Heart right ventricle (tissue), 16 donors: ENCODE measurements at regions not wholly inside any gene's neighbourhood (a gene's known extent, or its start where the extent isn't known, plus 50 kb on each side); places are given as distances from the start of the nearest gene placed in this dataset.

Experiments
- ATAC-seq, 8 donors: fragments of 200-7000 bp; cut with Tn5 transposase; one replicate each; pipeline ENCODE4 v1.9.1; 2020; ENCODE audit warnings: mild to moderate bottlenecking in 8 of 8, moderate library complexity in 8 of 8, moderate number of reproducible peaks in 1 of 8
- DNase-seq, 2 donors: peaks; one replicate each; pipeline ENCODE4 v3.0.0-alpha.2; 2020
- H3K27ac ChIP-seq, 10 donors: fragments of 200-600 bp; sonication (generic) in 2 of 10; one replicate each; pipeline versions ENCODE4 v1.5.0 to v1.8.0; 2020 to 2022; ENCODE audit warnings: mild to moderate bottlenecking in 3 of 10
- H3K27me3 ChIP-seq, 7 donors: fragments of 200-600 bp; one replicate each; pipeline ENCODE4 v1.8.0; 2021 to 2022; ENCODE audit warnings: mild to moderate bottlenecking in 2 of 7
- H3K36me3 ChIP-seq, 9 donors: fragments of 200-600 bp; sonication (generic) in 1 of 9; one replicate each; pipeline versions ENCODE4 v1.5.0 to v1.8.0; 2020 to 2022; ENCODE audit warnings: mild to moderate bottlenecking in 2 of 9
- H3K4me1 ChIP-seq, 9 donors: fragments of 200-600 bp; sonication (generic) in 1 of 9; one replicate each; pipeline versions ENCODE4 v1.5.0 to v1.8.0; 2020 to 2022; ENCODE audit warnings: mild to moderate bottlenecking in 4 of 9
- H3K4me3 ChIP-seq, 10 donors: fragments of 200-600 bp; sonication (generic) in 2 of 10; one replicate each; pipeline versions ENCODE4 v1.5.0 to v1.8.0; 2020 to 2022; ENCODE audit warnings: mild to moderate bottlenecking in 7 of 10, moderate library complexity in 2 of 10
- H3K9me3 ChIP-seq, 11 donors: fragments of 200-600 bp in 10 of 11; sonication (generic) in 2 of 11; one replicate each; pipeline versions ENCODE4 v1.5.0 to v1.8.0; 2013 to 2022; ENCODE audit warnings: mild to moderate bottlenecking in 2 of 11, control low read depth in 1 of 11, moderate library complexity in 1 of 11
- WGBS, 2 donors: extraction: QIAGEN DNeasy Blood & Tissue Kit; methylation state at CpG; one replicate each; pipeline ENCODE4 v1.1.7; 2013; ENCODE audit warnings: inconsistent platforms in 1 of 2; 5-methylcytosine and 5-hydroxymethylcytosine counted together
- intact Hi-C, 10 donors: fragments of 100-400 bp; cut with DNase I; formaldehyde crosslinking; loops; one replicate each; pipeline versions ENCODE4 v1.11.1 to v1.14.2; 2022
- TF ChIP-seq, protein P1 (sequence below), 9 donors: fragments of 200-600 bp; sonication (generic) in 2 of 9; IDR thresholded peaks; one replicate each; pipeline versions ENCODE4 v1.5.0 to v1.8.0; 2021 to 2022; ENCODE audit warnings: antibody characterized with exemption in 9 of 9, mild to moderate bottlenecking in 5 of 9, moderate library complexity in 1 of 9
- donor health status: Arrhythmogenic right ventricular cardiomyopathy.
- donor health status: ischemic (EF 13 %, LVEDD 7.1; RV severe dilation, severe dysfunction).
- donor health status: healthy with polysubstance abuse.
- donor health status: DM: no; HTN: yes; CAD: no.
- donor health status: DM: no; HTN: no; CAD: no.
- donor health status: ischemic (EF 25% LVEDD 6.9; RV normal size, moderate dysfunction).
- donor health status: ischemic (EF 25% LVEDD 5.7; RV mildly dilated, moderate dysfunction).
- donor health status: healthy.
- donor health status: DM: yes; HTN: yes; CAD: no.
- donor health status: Ischemic cardiomyopathy.
- donor health status: ischemic (EF 35%, LVEDD 5.7; RV mildly dilated, moderate dysfunction).
- donor health status: nonischemic (EF 11% LVEDD 7.7; RV severe dilation, severe dysfunction).
- donor health status: DM: yes; HTN: yes; CAD: no.
- donor health status: PGD.
- donor health status: ischemic (EF 29% LVEDD 5.4; RV normal size, mild dysfunction).
- donor health status: nonischemic (EF 23%, LVEDD 6.1; RV moderate dilation, normal function).

DNA sequence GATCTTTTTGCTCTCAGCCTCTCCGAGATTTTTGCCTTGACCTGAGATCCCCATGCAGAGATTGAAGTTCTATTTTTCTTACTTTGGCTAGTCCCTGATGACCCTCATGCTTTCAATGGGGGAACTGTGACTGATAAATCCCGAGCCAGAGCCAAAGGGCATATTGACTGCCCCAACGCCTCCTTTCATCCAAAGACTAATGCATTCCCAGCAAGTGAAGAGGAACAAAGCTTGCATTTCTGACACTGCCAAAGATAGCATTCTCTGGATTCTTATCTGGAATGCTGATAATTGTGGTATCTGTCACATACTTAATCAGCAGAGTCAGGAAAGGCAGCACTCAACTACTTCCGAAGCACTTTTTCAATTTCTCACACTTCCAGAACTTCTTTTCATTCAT lies 152.3 kb upstream of the EGLN3 start:
- no peaks in the 10 kb centered on the region for H3K9me3 ChIP-seq
- intact Hi-C loops, result loop anchor here in 6 of 10 donors (5.0 to 10.0 kb wide), 3 partner anchors 122 to 266 kb away; no protein-coding TSS in a partner anchor
- WGBS, 2 donors, result 60 to 65% methylated on average over 4 of the region's 4 CpGs

DNA sequence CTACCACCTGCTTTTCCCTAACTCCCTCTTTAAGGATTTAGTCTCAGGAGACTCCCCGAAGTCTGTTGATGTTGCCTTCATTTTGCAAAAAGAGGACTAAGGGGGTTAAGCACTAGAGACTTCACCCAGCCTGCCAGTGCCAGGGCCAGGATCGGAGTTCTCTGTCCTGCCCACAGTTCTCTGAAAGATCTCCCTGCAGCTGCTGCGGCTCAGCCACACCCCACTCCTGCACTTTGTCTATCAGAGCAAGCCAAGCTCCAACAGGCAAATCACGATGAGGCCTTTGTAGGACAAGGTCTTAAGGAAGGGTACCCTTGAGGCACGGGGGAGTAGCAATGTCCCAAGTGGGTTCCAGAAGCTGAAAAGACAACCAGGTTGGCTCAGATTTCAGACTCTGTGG lies 148.8 kb upstream of the EGLN3 start:
- H3K27me3 ChIP-seq, result no peaks in the 10 kb centered on the region
- peaks cover 0 to 32% (median 13%) of the 10 kb centered on the region in 9 donors for H3K4me1 ChIP-seq
- no peak overlapping the region for H3K4me3 ChIP-seq
- TF ChIP-seq, protein P1, sequence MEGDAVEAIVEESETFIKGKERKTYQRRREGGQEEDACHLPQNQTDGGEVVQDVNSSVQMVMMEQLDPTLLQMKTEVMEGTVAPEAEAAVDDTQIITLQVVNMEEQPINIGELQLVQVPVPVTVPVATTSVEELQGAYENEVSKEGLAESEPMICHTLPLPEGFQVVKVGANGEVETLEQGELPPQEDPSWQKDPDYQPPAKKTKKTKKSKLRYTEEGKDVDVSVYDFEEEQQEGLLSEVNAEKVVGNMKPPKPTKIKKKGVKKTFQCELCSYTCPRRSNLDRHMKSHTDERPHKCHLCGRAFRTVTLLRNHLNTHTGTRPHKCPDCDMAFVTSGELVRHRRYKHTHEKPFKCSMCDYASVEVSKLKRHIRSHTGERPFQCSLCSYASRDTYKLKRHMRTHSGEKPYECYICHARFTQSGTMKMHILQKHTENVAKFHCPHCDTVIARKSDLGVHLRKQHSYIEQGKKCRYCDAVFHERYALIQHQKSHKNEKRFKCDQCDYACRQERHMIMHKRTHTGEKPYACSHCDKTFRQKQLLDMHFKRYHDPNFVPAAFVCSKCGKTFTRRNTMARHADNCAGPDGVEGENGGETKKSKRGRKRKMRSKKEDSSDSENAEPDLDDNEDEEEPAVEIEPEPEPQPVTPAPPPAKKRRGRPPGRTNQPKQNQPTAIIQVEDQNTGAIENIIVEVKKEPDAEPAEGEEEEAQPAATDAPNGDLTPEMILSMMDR (IDR thresholded peaks at IDR 0.05), result no peak
- no peaks in the 10 kb centered on the region for H3K9me3 ChIP-seq
- DNase-seq (no peak), ATAC-seq (peak in 3 of 8 donors; percentile 16 to 48 (median 39))
- intact Hi-C loops, result loop anchor here (1.0 to 10.0 kb wide), 11 partner anchors 125 to 262 kb away; partner anchors contain the start of gene EGLN3 (in 1 of the 10)
- no peak overlapping the region for H3K27ac ChIP-seq
- WGBS, 2 donors, result 64 to 72% methylated on average over 5 of the region's 5 CpGs
- H3K36me3 ChIP-seq, result no peaks in the 10 kb centered on the region

More for the DNA sequence above, 152.3 kb upstream of the EGLN3 start:
- H3K27me3 ChIP-seq, result no peaks in the 10 kb centered on the region
- no peak for ATAC-seq
- H3K27ac ChIP-seq, result no peak overlapping the region
- H3K4me3 ChIP-seq, result no peak overlapping the region
- no peaks in the 10 kb centered on the region for H3K36me3 ChIP-seq
- TF ChIP-seq, protein P1 (IDR thresholded peaks at IDR 0.05), result no peak
- DNase-seq, result no peak
- H3K4me1 ChIP-seq, result peaks cover 0 to 45% (median 15%) of the 10 kb centered on the region in 9 donors

DNA sequence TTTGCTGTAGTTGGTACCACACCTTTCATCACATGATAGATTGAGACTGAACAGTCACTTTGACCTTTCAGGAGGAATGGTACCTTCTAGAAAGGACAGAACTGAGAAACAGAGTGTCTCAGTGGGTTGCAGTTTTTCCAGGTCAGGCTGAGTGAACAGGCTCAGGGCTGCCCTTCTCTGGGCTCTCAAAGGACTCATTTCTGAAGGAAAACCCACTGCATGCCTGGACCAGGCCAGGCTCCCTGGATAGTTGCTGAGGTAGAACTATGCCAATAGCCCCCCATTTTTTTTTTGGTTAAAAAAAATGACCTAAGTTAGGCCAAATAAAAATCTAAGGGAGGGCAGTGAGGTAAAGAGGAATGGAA lies 148.1 kb upstream of the EGLN3 start:
- peak in 4 of 8 donors; percentile 7 to 36 (median 24) for ATAC-seq
- Histone ChIP-seq H3K27me3 (no peaks in the 10 kb centered on the region), H3K36me3 (no peaks in the 10 kb centered on the region), H3K9me3 (no peaks in the 10 kb centered on the region), H3K4me1 (peaks cover 0 to 27% (median 10%) of the 10 kb centered on the region in 9 donors), H3K4me3 (no peak overlapping the region), H3K27ac (no peak overlapping the region)
- no peak for DNase-seq
- intact Hi-C loops, result loop anchor here in 7 of 10 donors (1.0 to 10.0 kb wide), 8 partner anchors 128 to 260 kb away; partner anchors contain the start of gene EGLN3 (in 1 of the 7)
- TF ChIP-seq, protein P1 (IDR thresholded peaks at IDR 0.05), result peak in 2 of 9 donors; percentile 1 to 5

DNA sequence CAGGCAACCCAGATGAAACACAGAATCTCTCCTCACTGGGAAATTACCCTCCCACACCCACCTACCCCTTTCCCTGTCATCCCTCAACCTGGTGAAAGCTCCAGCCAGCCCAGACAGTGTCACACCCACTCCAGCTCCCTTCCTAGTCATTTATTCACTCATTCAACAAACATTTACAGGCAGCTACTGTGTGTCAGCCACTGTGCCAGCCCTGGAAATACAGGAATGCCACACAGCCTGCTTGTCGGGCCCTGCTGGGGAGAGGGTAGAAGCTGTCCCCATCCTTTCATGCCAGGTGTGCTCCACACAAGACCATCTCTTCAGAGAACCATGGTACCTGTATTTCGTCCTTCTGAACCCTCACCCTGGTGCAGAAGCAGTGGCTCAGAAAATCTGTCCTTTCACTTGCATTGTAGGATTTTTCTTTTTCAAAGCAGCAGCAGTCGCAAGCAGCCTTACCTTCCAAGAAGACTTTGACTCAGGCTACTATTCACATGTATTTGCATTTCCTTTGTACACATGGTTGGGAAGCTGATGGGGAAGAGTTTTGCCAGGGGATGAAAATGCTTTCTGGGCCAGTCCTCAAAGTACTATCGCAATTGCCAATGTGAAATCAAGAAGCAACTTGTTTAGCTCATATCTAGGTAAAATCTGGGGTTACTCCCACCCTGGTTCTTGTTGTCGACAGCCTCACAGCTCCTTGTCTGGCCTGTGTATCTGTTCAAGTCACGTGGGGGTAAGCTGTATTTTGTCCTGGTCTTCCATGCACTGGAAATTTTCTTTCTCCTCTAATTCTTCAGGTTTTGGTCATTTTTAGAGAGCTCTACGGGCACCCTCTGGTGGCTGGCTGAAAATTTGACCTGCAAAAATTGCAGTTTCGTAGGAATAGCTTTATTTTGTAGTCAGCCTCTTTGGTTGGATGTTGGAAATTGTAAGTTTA lies 147.4 kb upstream of the EGLN3 start:
- TF ChIP-seq, protein P1 (IDR thresholded peaks at IDR 0.05), result peak in 8 of 9 donors; percentile 46 to 78 (median 70)
- Histone ChIP-seq H3K36me3 (no peaks in the 10 kb centered on the region), H3K4me1 (peaks cover 0 to 25% (median 8%) of the 10 kb centered on the region in 9 donors), H3K9me3 (no peaks in the 10 kb centered on the region), H3K27me3 (no peaks in the 10 kb centered on the region), H3K4me3 (no peak overlapping the region), H3K27ac (peak overlapping the region in 2 of 10 donors; percentile 18 to 20)
- 60 to 66% methylated on average over 8 of the region's 8 CpGs for WGBS, 2 donors
- intact Hi-C loops, result loop anchor here in 6 of 10 donors (2.0 to 10.0 kb wide), 7 partner anchors 129 to 260 kb away; partner anchors contain the start of gene EGLN3 (in 1 of the 6)
- ATAC-seq (peak in 7 of 8 donors; percentile 34 to 77 (median 59)), DNase-seq (peak in 1 of 2 donors; percentile 24)
